ENCODE measurements at regions not wholly inside any gene's neighbourhood (a gene's known extent, or its start where the extent isn't known, plus 50 kb on each side); places are given as distances from the start of the nearest gene placed in this dataset.

DNA sequence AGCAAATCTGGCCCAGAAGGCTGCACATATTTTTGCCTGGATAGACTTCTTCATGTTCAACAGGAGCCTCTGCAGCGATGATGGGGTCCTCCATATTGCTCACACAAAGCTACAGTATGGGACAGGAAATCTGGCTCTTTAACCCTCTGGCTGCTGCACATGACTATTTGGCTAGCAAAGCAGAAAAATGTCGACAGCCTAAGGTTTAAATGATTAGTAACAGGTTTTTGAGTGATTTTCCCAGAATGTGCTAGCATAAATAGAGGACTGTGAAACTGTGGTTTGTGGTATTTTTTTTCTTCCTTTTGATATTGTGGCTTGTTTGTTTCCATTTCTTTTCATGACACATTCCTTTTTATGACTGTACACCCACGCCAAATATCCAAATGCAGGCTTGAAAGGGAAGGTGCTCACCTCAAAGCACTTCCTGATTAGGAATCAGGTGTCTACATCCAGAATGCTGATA is 120.2 kb upstream of the GK2 start:
- peak; percentile 25 for DNase-seq

DNA sequence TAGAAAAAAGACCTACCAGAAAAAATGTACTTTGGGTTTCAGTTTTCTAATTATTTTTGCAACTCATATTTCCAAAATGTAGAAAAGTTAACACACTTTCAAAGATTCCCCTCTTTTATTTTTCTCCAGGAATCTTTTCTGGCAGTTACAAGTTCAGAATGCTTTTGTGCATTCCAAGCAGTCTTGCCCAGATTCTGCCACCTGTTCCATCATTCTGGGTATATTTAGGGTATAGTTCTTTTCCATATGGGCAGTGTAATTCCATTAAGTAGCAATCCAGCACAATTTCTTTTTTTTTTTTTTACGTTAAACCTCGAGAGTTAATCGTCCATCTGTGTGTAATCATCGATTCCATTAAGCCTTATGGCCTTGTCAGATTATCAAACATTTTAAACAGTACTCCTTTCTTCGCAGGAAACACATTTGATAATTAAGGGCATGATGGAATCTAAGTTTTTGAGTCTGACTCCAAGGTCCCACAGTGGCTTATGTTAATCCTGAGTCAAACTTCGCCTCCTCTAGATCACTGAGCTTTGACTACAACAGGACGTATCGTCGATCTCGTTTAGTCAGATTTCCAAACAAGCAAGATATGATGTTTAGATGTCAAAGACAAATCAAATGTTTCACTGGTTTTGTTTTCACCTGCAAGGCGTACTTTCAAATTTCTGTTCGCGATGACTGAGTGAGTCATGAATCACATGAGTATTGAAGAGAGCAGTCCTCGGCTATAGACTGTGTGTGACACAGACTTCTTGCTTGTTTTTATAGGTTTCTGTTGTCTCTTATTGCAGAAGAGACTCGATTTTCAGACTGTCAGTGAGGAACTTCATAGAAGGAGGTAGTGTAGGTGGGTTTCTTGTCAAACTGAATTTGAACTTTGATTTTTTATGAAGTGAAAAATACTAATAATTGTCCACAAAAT is 118.9 kb upstream of the GK2 start:
- no peak for DNase-seq

DNA sequence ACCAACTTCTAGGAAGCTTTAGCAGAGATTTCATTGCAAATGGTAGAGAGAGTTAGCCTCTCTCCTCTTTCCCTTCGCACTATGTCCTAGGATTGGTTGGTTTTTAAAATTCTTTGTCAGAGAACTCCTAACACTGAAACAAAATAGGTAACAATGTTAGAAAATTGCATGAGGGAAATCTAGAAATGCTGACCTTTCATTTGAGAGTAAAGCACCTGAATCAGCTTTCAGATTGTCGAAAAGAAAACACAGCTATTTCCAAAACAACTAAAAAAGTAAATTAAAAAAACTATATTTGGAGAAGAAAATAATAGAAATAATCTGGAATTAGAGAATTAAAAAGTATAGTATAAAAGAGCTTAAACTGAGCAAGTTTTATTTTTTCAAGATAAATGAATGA is 108.1 kb upstream of the GK2 start:
- DNase-seq, result no peak

DNA sequence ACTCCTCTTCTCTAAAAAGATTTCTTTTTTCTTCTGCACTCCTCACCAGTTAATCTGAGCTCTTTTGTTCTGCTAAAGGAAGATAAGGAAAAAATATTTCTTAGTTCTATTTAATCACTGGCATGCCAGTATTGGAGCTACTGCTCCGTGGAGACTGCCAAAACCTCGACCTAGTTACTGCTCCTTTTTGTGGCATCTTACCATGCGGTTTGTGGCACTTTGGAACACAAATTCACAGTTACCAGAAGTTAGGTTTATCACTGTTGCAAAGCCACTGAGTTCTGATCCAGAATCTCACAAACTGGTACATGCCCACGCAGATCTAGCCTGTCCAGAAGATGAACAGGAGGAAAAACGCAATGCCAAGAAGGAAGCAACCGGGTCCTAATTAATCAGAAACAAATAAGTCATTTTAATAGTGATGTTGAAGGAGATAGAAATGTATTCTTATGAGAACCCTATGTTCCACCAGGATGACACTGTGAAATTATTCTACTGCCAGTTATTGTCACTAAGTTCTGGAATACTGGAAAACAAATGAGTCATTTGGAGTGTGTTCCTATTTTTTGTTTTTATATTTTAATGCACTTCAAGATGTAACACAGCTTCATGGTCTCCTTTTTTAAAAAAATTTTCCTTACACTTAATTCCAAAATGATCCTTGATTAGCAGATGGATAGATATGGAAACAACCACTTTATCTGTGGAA is 106.7 kb upstream of the GK2 start:
- no peak for DNase-seq

DNA sequence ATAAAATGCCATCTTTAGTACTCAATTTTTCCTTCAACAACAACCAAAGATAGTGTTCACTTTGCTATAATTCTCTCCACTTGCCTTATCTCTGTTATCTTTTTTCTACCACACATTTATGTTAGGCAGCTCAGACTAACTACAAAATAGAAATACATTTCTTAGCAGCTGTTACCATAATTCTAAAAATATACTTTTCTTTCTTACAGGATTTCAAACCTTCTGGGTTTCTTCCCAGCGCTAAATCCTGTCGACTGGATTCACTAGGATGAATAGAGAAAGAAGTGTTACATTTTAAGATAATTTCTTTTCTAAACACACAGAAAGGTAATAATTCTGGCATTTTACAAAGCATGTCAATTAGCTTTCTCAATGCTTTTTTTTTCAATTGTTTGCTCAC is 105.5 kb upstream of the GK2 start:
- no peak for DNase-seq

DNA sequence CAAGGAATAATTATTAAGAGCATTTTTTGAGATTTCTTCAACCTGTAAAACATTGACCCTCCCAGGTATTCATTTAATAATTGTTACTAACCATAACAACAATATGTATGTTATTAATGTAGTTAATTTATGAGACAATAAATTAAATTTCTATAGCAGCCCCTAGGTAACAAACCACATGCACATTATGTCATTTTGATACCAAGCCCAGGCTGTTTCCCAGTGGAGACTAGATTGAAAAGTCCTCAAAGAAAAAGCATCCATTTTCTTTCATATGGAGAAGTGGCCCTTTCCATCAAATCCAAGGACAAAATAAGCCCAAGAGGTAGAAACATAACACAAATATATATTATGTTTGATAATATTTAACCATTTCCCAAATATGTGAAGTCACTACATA is 104.3 kb upstream of the GK2 start:
- no peak for DNase-seq

DNA sequence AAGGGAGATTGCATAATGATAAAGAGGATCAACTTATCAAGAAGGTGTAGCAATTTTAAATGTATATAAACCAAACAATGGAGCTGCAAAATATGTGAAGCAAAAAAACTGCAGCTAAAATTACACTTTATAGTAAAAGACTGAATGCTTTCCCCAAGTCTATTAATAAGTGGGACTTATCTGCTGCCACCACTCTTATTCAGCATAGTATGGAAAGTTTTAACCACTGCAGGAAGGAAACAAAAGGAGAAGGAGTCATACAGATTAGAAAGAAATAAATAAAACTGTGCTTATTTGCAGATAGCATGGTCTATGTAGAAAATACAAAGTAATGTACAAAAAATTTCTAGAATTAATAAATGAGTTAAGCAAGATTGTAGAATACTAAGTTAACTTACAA is 94.1 kb upstream of the GK2 start:
- no peak for DNase-seq

DNA sequence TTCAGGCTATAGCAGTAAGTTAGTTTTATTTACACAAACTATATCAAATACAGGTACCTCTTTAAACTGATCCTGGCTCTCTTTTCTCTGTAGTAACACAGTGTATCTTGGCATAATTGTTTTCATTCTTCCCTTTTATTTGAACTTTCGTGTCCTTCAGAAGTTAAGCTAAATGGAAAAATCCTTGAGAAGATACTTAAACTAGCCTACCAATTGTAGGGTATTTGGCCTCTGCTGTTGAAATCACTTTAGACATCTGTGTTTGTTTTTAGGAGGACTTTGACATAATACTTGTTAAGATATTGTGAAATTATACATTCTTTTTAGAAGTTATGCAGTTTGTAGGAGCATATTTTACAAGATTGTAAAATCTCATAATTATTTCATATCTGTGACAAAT is 90.3 kb upstream of the GK2 start:
- DNase-seq, result no peak

DNA sequence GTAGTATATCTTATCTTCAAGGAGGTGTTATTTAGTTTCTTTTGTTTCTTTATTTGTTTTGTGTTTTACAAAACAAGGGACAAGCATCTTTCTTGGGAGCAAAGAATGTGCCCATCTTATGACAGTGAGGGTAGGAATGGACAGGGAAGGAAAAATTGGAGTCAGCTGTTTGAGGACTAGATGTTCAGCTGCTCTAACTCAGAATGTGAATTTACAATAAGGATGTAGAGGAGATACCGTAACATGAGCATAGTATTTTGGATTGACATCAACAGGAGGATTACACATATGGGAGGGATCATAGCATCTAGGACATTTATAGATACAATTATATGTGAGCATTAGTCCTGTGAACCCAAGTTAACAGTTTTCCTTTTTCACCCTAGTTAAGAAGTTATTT is 89.0 kb upstream of the GK2 start:
- no peak for DNase-seq

DNA sequence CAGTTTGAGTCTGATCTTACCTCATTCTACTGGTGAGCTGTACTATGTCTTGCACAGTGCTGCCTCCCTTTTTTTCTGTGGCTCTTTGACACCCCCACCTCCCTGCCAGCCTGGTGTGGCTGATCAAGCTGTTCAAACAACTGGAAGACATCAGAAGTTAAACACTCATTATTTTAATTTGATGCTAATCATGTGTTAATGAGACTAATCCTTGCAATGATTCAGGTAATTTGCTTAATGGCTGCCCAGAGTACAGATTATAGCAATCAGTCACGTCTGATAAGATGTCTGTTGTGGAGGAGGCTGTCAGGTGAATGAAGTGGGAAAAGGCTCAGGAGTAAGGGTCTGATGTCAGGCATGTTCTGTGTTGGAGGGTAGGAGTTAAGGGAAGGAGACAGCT is 87.4 kb upstream of the GK2 start:
- DNase-seq, result no peak

DNA sequence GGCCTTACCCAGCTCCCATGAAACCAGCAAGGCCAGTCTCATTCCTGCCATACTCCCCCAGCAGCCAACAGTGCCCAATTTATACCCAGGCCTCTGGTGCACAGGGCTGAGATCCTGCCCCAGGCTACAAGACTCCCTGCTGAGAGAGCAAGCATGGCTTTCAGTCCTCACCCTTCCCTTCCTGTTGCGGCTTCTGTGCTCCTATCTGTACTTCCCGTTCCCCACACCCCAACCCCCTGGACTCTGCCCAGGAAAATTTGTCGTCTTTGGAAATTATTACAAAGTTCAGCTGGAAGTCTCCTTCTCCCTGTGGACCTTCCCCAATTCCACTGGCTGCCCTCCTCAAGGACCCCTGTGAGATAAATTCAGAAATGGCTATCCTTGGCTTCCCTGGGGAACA is 84.1 kb upstream of the GK2 start:
- DNase-seq, result no peak

DNA sequence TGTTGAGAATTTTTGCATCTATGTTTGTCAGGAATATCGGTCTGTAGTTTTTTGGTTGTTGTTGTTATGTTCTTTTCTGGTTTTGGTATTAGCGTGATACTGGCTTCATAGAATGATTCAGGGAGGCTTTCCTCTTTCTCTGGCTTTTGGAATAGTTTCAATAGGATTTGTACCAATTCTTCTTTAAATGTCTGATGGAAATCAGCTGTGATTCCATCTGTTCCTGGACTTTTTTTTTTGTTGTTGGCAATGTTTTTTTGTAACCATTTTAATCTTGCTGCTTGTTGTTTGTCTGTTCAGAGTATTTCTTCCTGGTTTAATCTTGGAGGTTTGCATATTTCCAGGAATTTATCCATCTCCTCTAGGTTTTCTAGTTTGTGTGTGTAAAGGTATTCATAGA is 81.5 kb upstream of the GK2 start:
- no peak for DNase-seq

DNA sequence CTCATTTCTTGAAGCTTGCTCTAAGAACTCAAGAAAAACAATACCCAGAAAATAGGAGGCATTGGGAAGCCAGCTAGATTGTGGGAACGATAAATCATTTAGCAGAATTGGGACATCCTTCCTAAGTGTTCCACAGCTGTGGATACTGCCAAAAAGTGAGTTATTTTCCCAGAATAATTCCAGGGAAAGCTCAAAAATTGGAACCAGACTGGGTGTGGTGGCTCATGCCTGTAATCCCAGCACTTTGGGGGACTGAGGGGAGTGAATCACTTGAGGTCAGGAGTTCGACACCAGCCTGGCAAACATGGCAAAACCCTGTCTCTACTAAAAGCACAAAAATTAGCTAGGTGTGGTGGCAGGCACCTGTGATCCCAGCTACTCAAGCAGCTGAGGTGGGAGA is 68.2 kb upstream of the GK2 start:
- DNase-seq, result peak; percentile 52

DNA sequence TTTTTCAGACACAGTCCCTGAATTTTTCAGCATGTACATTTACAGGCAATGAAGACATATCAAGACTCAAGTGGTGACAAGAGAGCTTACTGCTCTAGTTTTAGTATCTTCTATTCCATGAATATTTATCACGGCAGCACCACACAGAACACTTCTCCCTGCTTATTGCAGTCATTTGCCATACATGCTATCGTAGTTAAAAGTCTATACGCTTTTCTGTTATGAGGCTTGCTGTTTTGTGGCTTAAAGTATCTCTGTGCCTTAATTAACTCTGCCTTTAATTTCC is 65.4 kb upstream of the GK2 start:
- DNase-seq, result no peak

DNA sequence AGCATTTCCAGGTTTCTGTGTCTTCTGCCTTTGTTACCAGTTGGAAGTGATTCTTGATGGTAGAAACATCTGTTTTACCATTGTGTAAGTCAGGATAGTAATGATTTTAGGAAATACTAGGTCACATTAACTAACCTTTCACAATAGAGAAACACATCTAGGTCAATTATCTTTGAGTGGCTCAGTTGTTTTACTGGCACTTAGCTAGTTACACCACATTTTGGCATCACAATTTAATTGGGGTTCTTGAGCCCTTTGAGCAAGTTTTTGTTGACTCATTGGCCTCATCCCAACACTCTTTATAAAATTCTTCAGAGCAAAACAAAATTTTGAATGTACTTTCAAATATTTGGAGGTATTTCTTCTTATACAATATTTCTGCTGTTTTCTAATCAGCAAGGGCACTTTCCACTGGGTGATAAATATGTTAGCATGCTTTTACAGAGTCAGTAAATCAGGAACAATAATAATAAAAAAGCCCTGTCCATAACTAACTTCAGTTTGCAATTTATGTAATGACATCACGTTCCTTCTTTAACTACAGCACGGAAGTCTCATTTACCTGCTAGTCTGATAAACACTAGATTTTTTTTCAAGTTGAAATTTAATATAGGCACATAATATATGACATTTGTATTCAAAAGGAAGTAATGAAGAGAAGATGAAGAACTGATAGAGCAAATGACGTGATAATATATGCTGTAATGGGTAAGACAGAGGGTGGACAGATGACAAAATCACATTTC is 64.8 kb upstream of the GK2 start:
- no peak for DNase-seq

DNA sequence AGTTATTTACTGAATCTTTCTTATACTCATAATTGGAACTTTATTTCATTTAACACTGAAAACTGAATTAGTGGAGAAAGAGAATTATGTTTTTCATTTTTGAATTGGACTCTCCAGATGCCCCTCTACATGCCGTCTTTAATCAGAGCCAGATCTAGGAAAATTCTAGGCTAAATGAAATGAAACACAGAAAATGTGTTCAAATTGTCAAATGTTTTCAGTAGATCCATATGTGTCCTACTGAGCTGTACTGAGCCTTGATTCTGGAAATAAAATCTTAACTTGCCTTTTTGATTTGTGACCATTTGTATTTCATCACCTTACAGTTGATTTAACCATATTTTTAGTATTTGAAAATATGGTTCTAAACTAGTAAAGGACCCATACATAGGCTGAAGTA is 64.0 kb upstream of the GK2 start:
- no peak for DNase-seq

DNA sequence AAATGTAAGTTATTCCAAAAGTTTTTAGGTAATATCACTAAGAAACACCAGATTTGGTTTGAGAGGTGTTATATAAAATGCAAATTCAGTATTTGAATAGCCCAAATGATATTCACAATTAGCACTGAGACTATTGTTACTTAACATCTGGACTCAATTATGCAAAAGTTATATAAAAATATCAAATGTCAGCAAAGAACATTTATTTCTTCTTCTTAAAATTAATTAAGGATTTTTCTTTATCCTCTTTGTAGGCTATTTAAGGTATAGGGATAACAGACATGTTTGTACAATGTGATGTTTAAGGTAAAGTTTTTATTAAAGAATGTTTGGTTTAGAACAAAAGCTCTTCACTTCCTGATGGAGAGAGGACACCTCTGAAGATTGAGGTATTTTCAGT is 63.3 kb upstream of the GK2 start:
- no peak for DNase-seq

DNA sequence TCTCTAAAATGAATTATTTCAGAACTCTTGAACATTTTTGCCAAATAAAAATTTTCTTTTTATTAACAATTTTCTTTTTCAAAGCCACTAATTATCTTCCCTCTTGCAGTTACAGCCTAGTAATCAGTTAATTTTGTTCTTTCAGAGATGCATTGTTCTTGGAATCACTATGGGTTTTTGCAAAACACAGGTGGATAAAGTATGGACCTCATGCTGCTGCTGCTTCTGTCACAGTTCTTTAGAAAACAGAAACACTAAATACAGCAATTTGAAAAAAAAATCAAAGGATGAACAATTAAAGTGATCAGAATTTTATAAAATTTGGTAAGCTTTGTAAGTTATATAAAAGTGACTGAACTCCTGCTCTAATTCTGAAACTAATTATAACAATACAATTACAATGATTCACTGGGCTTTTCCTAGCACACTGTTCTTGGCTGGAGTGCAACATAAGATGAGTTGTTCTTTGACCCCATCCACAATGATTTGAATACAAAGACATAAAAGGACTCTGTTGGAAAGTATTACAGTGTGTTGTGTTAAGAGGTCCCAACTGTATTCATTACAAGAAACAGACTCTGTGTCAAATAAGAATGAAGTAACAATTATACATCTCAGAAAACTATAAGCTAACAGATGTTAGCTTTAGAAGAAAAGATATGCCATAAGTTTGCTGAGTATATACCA is 59.4 kb upstream of the GK2 start:
- DNase-seq, result peak; percentile 75

DNA sequence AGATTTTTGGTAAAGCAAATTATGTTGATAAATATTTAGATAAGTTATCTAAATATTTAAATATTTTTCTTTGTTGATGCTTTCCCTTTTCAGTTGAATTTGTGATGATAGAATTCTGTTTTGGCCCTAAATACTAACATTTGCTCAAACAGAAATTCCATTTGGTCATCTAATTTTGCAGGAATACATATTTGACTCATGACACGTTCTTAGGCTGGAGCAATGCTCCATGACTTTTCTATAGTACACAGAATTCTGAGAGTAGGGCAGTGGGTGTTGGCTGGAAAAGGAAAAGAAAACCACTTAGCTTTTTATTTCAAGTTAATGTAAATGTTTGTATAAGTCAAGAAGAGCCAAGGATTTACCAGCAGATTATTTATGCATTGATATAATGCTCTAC is 58.6 kb upstream of the GK2 start:
- DNase-seq, result peak; percentile 50

All from fibroblast of skin of abdomen (primary cell).